GM21528 (cell line): ENCODE measurements at regions not wholly inside any gene's neighbourhood (a gene's known extent, or its start where the extent isn't known, plus 50 kb on each side); places are given as distances from the start of the nearest gene placed in this dataset.
"Not testable (repeated sequence)": the region's sequence is repeated elsewhere in the genome, so short reads cannot be mapped to it uniquely, and the experiment has no call there.

Source experiments
- ATAC-seq: cut with Tn5 transposase; IDR thresholded peaks from one replicate; pipeline ENCODE4 v1.9.1; 2021; ENCODE audit warnings: mild to moderate bottlenecking, moderate library complexity; ENCODE audit not compliant: unreplicated experiment, low FRiP score

- no peak for ATAC-seq
Measured at GRCh38 chr4:31236020-31236638, 516.0 kb downstream of the PCDH7 start.

GRCh38 chr4:31236639-31237173 is 516.5 kb downstream of the PCDH7 start:
- ATAC-seq = no peak

GRCh38 chr4:31237233-31237632 is 517.1 kb downstream of the PCDH7 start:
- ATAC-seq = no peak

- ATAC-seq = no peak
Measured at GRCh38 chr4:31239886-31240285, 519.7 kb downstream of the PCDH7 start.

GRCh38 chr4:31241504-31242106 is 521.4 kb downstream of the PCDH7 start:
- ATAC-seq = no peak

- no peak for ATAC-seq
Measured at GRCh38 chr4:31246856-31247255, 526.7 kb downstream of the PCDH7 start.

- ATAC-seq = no peak
Measured at GRCh38 chr4:31259119-31259518, 539.0 kb downstream of the PCDH7 start.

- ATAC-seq = no peak
Measured at GRCh38 chr4:31261632-31262031, 541.5 kb downstream of the PCDH7 start.

- ATAC-seq = not testable (repeated sequence)
Measured at GRCh38 chr4:31266094-31266493, 545.9 kb downstream of the PCDH7 start.

- ATAC-seq = no peak
Measured at GRCh38 chr4:31272331-31273061, 552.3 kb downstream of the PCDH7 start.

- ATAC-seq = no peak
Measured at GRCh38 chr4:31275906-31276305, 555.7 kb downstream of the PCDH7 start.

GRCh38 chr4:31283679-31284078 is 563.5 kb downstream of the PCDH7 start:
- ATAC-seq = no peak

- no peak for ATAC-seq
Measured at GRCh38 chr4:31290836-31291235, 570.7 kb downstream of the PCDH7 start.

GRCh38 chr4:31291238-31291637 is 571.1 kb downstream of the PCDH7 start:
- ATAC-seq = no peak

- no peak for ATAC-seq
Measured at GRCh38 chr4:31294655-31295480, 574.7 kb downstream of the PCDH7 start.

- no peak for ATAC-seq
Measured at GRCh38 chr4:31298737-31299136, 578.6 kb downstream of the PCDH7 start.

GRCh38 chr4:31307029-31307428 is 586.9 kb downstream of the PCDH7 start:
- ATAC-seq = no peak

GRCh38 chr4:31324814-31325213 is 604.6 kb downstream of the PCDH7 start:
- ATAC-seq = no peak

GRCh38 chr4:31325300-31325699 is 605.1 kb downstream of the PCDH7 start:
- no peak for ATAC-seq

- ATAC-seq = no peak
Measured at GRCh38 chr4:31327031-31327430, 606.9 kb downstream of the PCDH7 start.

GRCh38 chr4:31328932-31329331 is 608.8 kb downstream of the PCDH7 start:
- no peak for ATAC-seq
